Natural killer cell (primary cell): ENCODE measurements at regions not wholly inside any gene's neighbourhood (a gene's known extent, or its start where the extent isn't known, plus 50 kb on each side); places are given as distances from the start of the nearest gene placed in this dataset.

Source experiments
- ATAC-seq, 3 donors: fragments of 150-1000 bp in 2 of 3; fragments of 200-7000 bp in 1 of 3; cut with Tn5 transposase; 1 replicate in 1 of 3; 2 replicates in 2 of 3; pipeline ENCODE4 v1.10.0; 2021; ENCODE audit warnings: mild to moderate bottlenecking in 2 of 3, moderate library complexity in 2 of 3
- DNase-seq, 2 donors: peaks; one replicate each; pipeline versions ENCODE4 v3.0.0 to v3.0.0-alpha.2; 2013 to 2021; ENCODE audit warnings: mixed read lengths in 1 of 2
- H3K27ac ChIP-seq: one replicate; pipeline ENCODE4 v1.5.1; 2013; ENCODE audit warnings: mild to moderate bottlenecking, low read length
- H3K27me3 ChIP-seq: one replicate; pipeline ENCODE4 v1.6.1; 2013; ENCODE audit warnings: low read length; ENCODE audit not compliant: control insufficient read depth, insufficient read depth
- H3K36me3 ChIP-seq: one replicate; pipeline ENCODE4 v1.6.1; 2013; ENCODE audit warnings: low read length; ENCODE audit not compliant: control insufficient read depth, insufficient read depth
- H3K4me1 ChIP-seq: one replicate; pipeline ENCODE4 v1.6.1; 2013; ENCODE audit warnings: low read length; ENCODE audit not compliant: control insufficient read depth, insufficient read depth
- H3K4me3 ChIP-seq: one replicate; pipeline ENCODE4 v1.5.1; 2013; ENCODE audit warnings: low read length
- H3K9me3 ChIP-seq: one replicate; pipeline ENCODE4 v1.6.1; 2013; ENCODE audit warnings: low read length; ENCODE audit not compliant: control insufficient read depth, insufficient read depth
- H3K27ac Mint-ChIP-seq, 2 donors: one replicate each; pipeline ENCODE4 v1.8.0; 2022; ENCODE audit warnings: mild to moderate bottlenecking in 2 of 2, mixed read lengths in 2 of 2, moderate library complexity in 1 of 2
- H3K27me3 Mint-ChIP-seq, 2 donors: one replicate each; pipeline ENCODE4 v1.8.0; 2022; ENCODE audit warnings: low read depth in 2 of 2, mixed read lengths in 2 of 2
- H3K36me3 Mint-ChIP-seq: one replicate; pipeline ENCODE4 v1.8.0; 2022; ENCODE audit warnings: mixed read lengths
- H3K4me1 Mint-ChIP-seq, 2 donors: one replicate each; pipeline ENCODE4 v1.8.0; 2022; ENCODE audit warnings: mixed read lengths in 2 of 2
- H3K4me3 Mint-ChIP-seq: one replicate; pipeline ENCODE4 v1.8.0; 2022; ENCODE audit warnings: mild to moderate bottlenecking, moderate library complexity, mixed read lengths
- H3K9me3 Mint-ChIP-seq, 2 donors: one replicate each; pipeline ENCODE4 v1.8.0; 2022; ENCODE audit warnings: mixed read lengths in 2 of 2
- WGBS: methylation state at CpG from one replicate; pipeline ENCODE4 v1.1.7; 2013; ENCODE audit warnings: missing lambda C conversion rate; ENCODE audit not compliant: insufficient coverage; 5-methylcytosine and 5-hydroxymethylcytosine counted together
- intact Hi-C: fragments of 100-400 bp; cut with micrococcal nuclease; formaldehyde crosslinking; loops from one replicate; pipeline ENCODE4 v1.14.2; 2022
- TF ChIP-seq, protein P1 (sequence below): fragments of 200-600 bp; IDR thresholded peaks from one replicate; pipeline ENCODE4 v1.8.0; 2022; ENCODE audit warnings: antibody characterized with exemption

DNA sequence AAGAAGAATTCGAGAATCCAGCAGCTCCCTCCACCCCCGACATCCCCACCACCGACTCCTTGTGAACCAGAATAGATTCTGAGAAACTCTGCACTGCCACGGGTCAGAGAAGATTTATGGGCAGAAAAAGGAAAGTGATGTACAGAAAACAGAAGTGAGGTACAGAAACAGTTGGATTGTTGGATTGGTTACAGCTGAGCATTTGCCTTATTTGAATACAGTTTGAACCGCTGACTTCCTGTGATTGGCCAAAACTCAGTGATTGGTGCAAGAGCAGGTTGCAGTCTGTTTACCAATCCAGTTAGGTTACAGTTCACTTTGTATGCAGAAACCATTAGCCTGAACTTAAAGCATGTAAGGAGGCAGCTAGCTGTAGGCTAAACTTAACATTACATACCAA lies 131.2 kb upstream of the HDDC2 start:
- no peak overlapping the region for H3K27ac Mint-ChIP-seq
- H3K4me3 Mint-ChIP-seq = no peak overlapping the region
- no peaks in the 10 kb centered on the region for H3K36me3 ChIP-seq
- peaks cover 2% of the 10 kb centered on the region for H3K27me3 ChIP-seq
- DNase-seq = no peak
- no peaks in the 10 kb centered on the region for H3K4me1 ChIP-seq
- H3K4me3 ChIP-seq = no peak overlapping the region
- peaks cover 9 to 14% of the 10 kb centered on the region in 2 donors for H3K27me3 Mint-ChIP-seq
- WGBS = 9% methylated on average over 2 of the region's 5 CpGs
- TF ChIP-seq, protein P1, sequence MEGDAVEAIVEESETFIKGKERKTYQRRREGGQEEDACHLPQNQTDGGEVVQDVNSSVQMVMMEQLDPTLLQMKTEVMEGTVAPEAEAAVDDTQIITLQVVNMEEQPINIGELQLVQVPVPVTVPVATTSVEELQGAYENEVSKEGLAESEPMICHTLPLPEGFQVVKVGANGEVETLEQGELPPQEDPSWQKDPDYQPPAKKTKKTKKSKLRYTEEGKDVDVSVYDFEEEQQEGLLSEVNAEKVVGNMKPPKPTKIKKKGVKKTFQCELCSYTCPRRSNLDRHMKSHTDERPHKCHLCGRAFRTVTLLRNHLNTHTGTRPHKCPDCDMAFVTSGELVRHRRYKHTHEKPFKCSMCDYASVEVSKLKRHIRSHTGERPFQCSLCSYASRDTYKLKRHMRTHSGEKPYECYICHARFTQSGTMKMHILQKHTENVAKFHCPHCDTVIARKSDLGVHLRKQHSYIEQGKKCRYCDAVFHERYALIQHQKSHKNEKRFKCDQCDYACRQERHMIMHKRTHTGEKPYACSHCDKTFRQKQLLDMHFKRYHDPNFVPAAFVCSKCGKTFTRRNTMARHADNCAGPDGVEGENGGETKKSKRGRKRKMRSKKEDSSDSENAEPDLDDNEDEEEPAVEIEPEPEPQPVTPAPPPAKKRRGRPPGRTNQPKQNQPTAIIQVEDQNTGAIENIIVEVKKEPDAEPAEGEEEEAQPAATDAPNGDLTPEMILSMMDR = no peak
- no peaks in the 10 kb centered on the region for H3K4me1 Mint-ChIP-seq
- H3K36me3 Mint-ChIP-seq = no peaks in the 10 kb centered on the region
- intact Hi-C loops = no loop called here
- no peak for ATAC-seq
- H3K9me3 ChIP-seq = no peaks in the 10 kb centered on the region
- no peak overlapping the region for H3K27ac ChIP-seq
- peaks cover 0 to 2% of the 10 kb centered on the region in 2 donors for H3K9me3 Mint-ChIP-seq

- ATAC-seq = no peak
- H3K9me3 ChIP-seq = no peaks in the 10 kb centered on the region
- H3K36me3 ChIP-seq = no peaks in the 10 kb centered on the region
- H3K27me3 ChIP-seq = no peaks in the 10 kb centered on the region
- H3K36me3 Mint-ChIP-seq = no peaks in the 10 kb centered on the region
- H3K4me3 ChIP-seq = no peak overlapping the region
- DNase-seq = no peak
- no peaks in the 10 kb centered on the region for H3K4me1 ChIP-seq
- intact Hi-C loops = no loop called here
- H3K4me3 Mint-ChIP-seq = no peak overlapping the region
- no peak overlapping the region for H3K27ac ChIP-seq
- peaks cover 0 to 7% of the 10 kb centered on the region in 2 donors for H3K9me3 Mint-ChIP-seq
- no peak overlapping the region for H3K27ac Mint-ChIP-seq
- H3K27me3 Mint-ChIP-seq = peaks cover 6 to 16% of the 10 kb centered on the region in 2 donors
- TF ChIP-seq, protein P1 = no peak
- WGBS = 100% methylated on average over 2 of the region's 2 CpGs
- H3K4me1 Mint-ChIP-seq = no peaks in the 10 kb centered on the region
These were observed 133.0 kb upstream of the HDDC2 start for GRCh38 chr6:125434760-125435159.

- H3K27ac ChIP-seq = no peak overlapping the region
- H3K4me1 Mint-ChIP-seq = no peaks in the 10 kb centered on the region
- H3K36me3 ChIP-seq = no peaks in the 10 kb centered on the region
- TF ChIP-seq, protein P1 = no peak
- H3K4me3 Mint-ChIP-seq = no peak overlapping the region
- H3K4me3 ChIP-seq = no peak overlapping the region
- intact Hi-C loops = no loop called here
- H3K4me1 ChIP-seq = no peaks in the 10 kb centered on the region
- H3K36me3 Mint-ChIP-seq = no peaks in the 10 kb centered on the region
- H3K27me3 ChIP-seq = no peaks in the 10 kb centered on the region
- peaks cover 7 to 12% of the 10 kb centered on the region in 2 donors for H3K27me3 Mint-ChIP-seq
- H3K9me3 Mint-ChIP-seq = peaks cover 0 to 7% of the 10 kb centered on the region in 2 donors
- H3K27ac Mint-ChIP-seq = no peak overlapping the region
- H3K9me3 ChIP-seq = no peaks in the 10 kb centered on the region
- no peak for DNase-seq
- no CpG with 5 or more reads among the region's 1 CpG for WGBS
- ATAC-seq = no peak
These were observed 137.7 kb upstream of the HDDC2 start for GRCh38 chr6:125439512-125439911.
